A549 (cell line): ENCODE measurements at regions not wholly inside any gene's neighbourhood (a gene's known extent, or its start where the extent isn't known, plus 50 kb on each side); places are given as distances from the start of the nearest gene placed in this dataset.

ENCODE experiments used
- BHLHE40 ChIP-seq: IDR thresholded peaks from 2 replicates; pipeline ENCODE4 v1.6.1; 2012; ENCODE audit warnings: low read depth, low read length, inconsistent platforms
- CTCF ChIP-seq: fragments of >200 bp; sonication (Bioruptor Twin); formaldehyde crosslinking; IDR thresholded peaks from 3 replicates; pipeline ENCODE4 v1.5.1; 2016
- GATA3 ChIP-seq: IDR thresholded peaks from 2 replicates; pipeline ENCODE4 v1.6.1; 2012; ENCODE audit warnings: borderline replicate concordance
- HDAC2 ChIP-seq: fragments of 200-600 bp; sonication (generic); IDR thresholded peaks from 2 replicates; pipeline ENCODE4 v1.6.1; 2016
- JUNB ChIP-seq: fragments of >200 bp; sonication (Bioruptor Twin); formaldehyde crosslinking; IDR thresholded peaks from 2 replicates; pipeline ENCODE4 v1.6.1; 2016
- NFE2L2 ChIP-seq: fragments of 150-350 bp; conservative IDR thresholded peaks from 2 replicates; pipeline ENCODE4 v1.6.1; 2014; ENCODE audit warnings: low read length
- POLR2A ChIP-seq: IDR thresholded peaks from 2 replicates; pipeline ENCODE4 v1.6.1; 2012; ENCODE audit warnings: mild to moderate bottlenecking, low read length
- POLR2AphosphoS2 ChIP-seq: conservative IDR thresholded peaks from 2 replicates; pipeline ENCODE4 v1.6.1; 2012; ENCODE audit warnings: low read length, improper control_type of control experiment, inconsistent platforms
- USF2 ChIP-seq: fragments of 450-650 bp; IDR thresholded peaks from 2 replicates; pipeline ENCODE4 v1.6.1; 2014; ENCODE audit warnings: antibody characterized with exemption
- TF ChIP-seq, protein P1 (sequence below): fragments of 200-600 bp; sonication (generic); IDR thresholded peaks from 2 replicates; pipeline ENCODE4 v1.6.1; 2016; ENCODE audit warnings: antibody characterized with exemption, mild to moderate bottlenecking, moderate library complexity

GRCh38 chr1:99363531-99363930 lies 99.2 kb downstream of the PLPPR4 start:
- no peak for TF ChIP-seq POLR2AphosphoS2
- no peak for TF ChIP-seq CTCF
- no peak for TF ChIP-seq HDAC2
- TF ChIP-seq, protein P1, sequence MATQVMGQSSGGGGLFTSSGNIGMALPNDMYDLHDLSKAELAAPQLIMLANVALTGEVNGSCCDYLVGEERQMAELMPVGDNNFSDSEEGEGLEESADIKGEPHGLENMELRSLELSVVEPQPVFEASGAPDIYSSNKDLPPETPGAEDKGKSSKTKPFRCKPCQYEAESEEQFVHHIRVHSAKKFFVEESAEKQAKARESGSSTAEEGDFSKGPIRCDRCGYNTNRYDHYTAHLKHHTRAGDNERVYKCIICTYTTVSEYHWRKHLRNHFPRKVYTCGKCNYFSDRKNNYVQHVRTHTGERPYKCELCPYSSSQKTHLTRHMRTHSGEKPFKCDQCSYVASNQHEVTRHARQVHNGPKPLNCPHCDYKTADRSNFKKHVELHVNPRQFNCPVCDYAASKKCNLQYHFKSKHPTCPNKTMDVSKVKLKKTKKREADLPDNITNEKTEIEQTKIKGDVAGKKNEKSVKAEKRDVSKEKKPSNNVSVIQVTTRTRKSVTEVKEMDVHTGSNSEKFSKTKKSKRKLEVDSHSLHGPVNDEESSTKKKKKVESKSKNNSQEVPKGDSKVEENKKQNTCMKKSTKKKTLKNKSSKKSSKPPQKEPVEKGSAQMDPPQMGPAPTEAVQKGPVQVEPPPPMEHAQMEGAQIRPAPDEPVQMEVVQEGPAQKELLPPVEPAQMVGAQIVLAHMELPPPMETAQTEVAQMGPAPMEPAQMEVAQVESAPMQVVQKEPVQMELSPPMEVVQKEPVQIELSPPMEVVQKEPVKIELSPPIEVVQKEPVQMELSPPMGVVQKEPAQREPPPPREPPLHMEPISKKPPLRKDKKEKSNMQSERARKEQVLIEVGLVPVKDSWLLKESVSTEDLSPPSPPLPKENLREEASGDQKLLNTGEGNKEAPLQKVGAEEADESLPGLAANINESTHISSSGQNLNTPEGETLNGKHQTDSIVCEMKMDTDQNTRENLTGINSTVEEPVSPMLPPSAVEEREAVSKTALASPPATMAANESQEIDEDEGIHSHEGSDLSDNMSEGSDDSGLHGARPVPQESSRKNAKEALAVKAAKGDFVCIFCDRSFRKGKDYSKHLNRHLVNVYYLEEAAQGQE = no peak
- TF ChIP-seq POLR2A = no peak
- TF ChIP-seq GATA3 = no peak
- TF ChIP-seq BHLHE40 = no peak
- TF ChIP-seq JUNB = no peak
- TF ChIP-seq USF2 = no peak
- TF ChIP-seq NFE2L2 = no peak
